ENCODE measurements at regions not wholly inside any gene's neighbourhood (a gene's known extent, or its start where the extent isn't known, plus 50 kb on each side); places are given as distances from the start of the nearest gene placed in this dataset.

- TF ChIP-seq, protein P1, sequence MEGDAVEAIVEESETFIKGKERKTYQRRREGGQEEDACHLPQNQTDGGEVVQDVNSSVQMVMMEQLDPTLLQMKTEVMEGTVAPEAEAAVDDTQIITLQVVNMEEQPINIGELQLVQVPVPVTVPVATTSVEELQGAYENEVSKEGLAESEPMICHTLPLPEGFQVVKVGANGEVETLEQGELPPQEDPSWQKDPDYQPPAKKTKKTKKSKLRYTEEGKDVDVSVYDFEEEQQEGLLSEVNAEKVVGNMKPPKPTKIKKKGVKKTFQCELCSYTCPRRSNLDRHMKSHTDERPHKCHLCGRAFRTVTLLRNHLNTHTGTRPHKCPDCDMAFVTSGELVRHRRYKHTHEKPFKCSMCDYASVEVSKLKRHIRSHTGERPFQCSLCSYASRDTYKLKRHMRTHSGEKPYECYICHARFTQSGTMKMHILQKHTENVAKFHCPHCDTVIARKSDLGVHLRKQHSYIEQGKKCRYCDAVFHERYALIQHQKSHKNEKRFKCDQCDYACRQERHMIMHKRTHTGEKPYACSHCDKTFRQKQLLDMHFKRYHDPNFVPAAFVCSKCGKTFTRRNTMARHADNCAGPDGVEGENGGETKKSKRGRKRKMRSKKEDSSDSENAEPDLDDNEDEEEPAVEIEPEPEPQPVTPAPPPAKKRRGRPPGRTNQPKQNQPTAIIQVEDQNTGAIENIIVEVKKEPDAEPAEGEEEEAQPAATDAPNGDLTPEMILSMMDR (conservative IDR thresholded peaks at IDR 0.05), result no peak
- TF ChIP-seq ZFX (IDR thresholded peaks at IDR 0.05), result no peak
These were observed 214.4 kb downstream of the MED10 start for GRCh38 chr5:6163913-6164312.
